SK-N-SH treated with all-trans-retinoic acid at 6 μM for 48 hours (cell line): ENCODE measurements at regions not wholly inside any gene's neighbourhood (a gene's known extent, or its start where the extent isn't known, plus 50 kb on each side); places are given as distances from the start of the nearest gene placed in this dataset.
A peak's percentile ranks its signal among the peaks of the same experiment; 100 is the strongest.

Experiments used
- ATAC-seq: fragments of 200-7000 bp; cut with Tn5 transposase; 3 replicates; pipeline ENCODE4 v1.9.1; 2020; ENCODE audit warnings: mild to moderate bottlenecking, moderate library complexity
- ARNTL ChIP-seq: fragments of 450-650 bp; formaldehyde crosslinking; IDR thresholded peaks from 2 replicates; pipeline ENCODE4 v1.5.0; 2020; ENCODE audit warnings: low read depth, mild to moderate bottlenecking, moderate library complexity, borderline replicate concordance
- BACH2 ChIP-seq: fragments of 250-450 bp; sonication (Bioruptor Pico); IDR thresholded peaks from 2 replicates; pipeline ENCODE4 v1.9.0; 2021; ENCODE audit warnings: mild to moderate bottlenecking, borderline replicate concordance
- CSDC2 ChIP-seq: fragments of 250-450 bp; sonication (Bioruptor Pico); IDR thresholded peaks from 2 replicates; pipeline ENCODE4 v1.5.0; 2020; ENCODE audit warnings: mild to moderate bottlenecking, moderate library complexity
- ESRRG ChIP-seq: fragments of 250-450 bp; sonication (Bioruptor Pico); IDR thresholded peaks from 2 replicates; pipeline ENCODE4 v1.6.1; 2021; ENCODE audit warnings: mild to moderate bottlenecking
- ISL1 ChIP-seq: fragments of 250-450 bp; sonication (Bioruptor Pico); IDR thresholded peaks from 2 replicates; pipeline ENCODE4 v2.1.2; 2022; ENCODE audit warnings: mild to moderate bottlenecking, moderate library complexity
- OSR1 ChIP-seq: fragments of 250-450 bp; sonication (Bioruptor Pico); IDR thresholded peaks from 2 replicates; pipeline ENCODE4 v1.8.0; 2022; ENCODE audit warnings: moderate library complexity, mild to moderate bottlenecking, inconsistent platforms
- POU6F1 ChIP-seq: fragments of 250-450 bp; sonication (Bioruptor Pico); IDR thresholded peaks from 2 replicates; pipeline ENCODE4 v1.8.0; 2021; ENCODE audit warnings: low read depth, mild to moderate bottlenecking, moderate library complexity, borderline replicate concordance
- PPARA ChIP-seq: fragments of 250-450 bp; sonication (Bioruptor Pico); IDR thresholded peaks from 2 replicates; pipeline ENCODE4 v1.5.0; 2020; ENCODE audit warnings: mild to moderate bottlenecking, borderline replicate concordance
- SNAI2 ChIP-seq: fragments of 250-450 bp; sonication (Bioruptor Pico); IDR thresholded peaks from 2 replicates; pipeline ENCODE4 v1.5.0; 2020; ENCODE audit warnings: mild to moderate bottlenecking, moderate library complexity
- TCF4 ChIP-seq: fragments of 250-450 bp; sonication (Bioruptor Pico); IDR thresholded peaks from 2 replicates; pipeline ENCODE4 v1.8.0; 2021; ENCODE audit warnings: mild to moderate bottlenecking, moderate library complexity, borderline replicate concordance
- TOX ChIP-seq: fragments of 250-450 bp; sonication (Bioruptor Pico); IDR thresholded peaks from 2 replicates; pipeline ENCODE4 v1.8.0; 2021; ENCODE audit warnings: mild to moderate bottlenecking, moderate library complexity, borderline replicate concordance
- ZC3H10 ChIP-seq: fragments of 250-450 bp; sonication (Bioruptor Pico); IDR thresholded peaks from 2 replicates; pipeline ENCODE4 v1.5.1; 2021; ENCODE audit warnings: mild to moderate bottlenecking, moderate library complexity
- ZFP3 ChIP-seq: fragments of 250-450 bp; sonication (Bioruptor Pico); IDR thresholded peaks from 2 replicates; pipeline ENCODE4 v1.5.0; 2020; ENCODE audit warnings: mild to moderate bottlenecking, moderate library complexity
- ZFP30 ChIP-seq: fragments of 450-650 bp; formaldehyde crosslinking; IDR thresholded peaks from 2 replicates; pipeline ENCODE4 v1.5.0; 2022; ENCODE audit warnings: mild to moderate bottlenecking, moderate library complexity
- ZNF565 ChIP-seq: fragments of 450-650 bp; formaldehyde crosslinking; conservative IDR thresholded peaks from 2 replicates; pipeline ENCODE4 v1.5.0; 2020; ENCODE audit warnings: low read depth, mild to moderate bottlenecking, moderate library complexity
- TF ChIP-seq, protein P1 (sequence below): fragments of 250-450 bp; sonication (Bioruptor Pico); IDR thresholded peaks from 2 replicates; pipeline ENCODE4 v1.8.0; 2020; ENCODE audit warnings: mild to moderate bottlenecking, moderate library complexity, borderline replicate concordance
- TF ChIP-seq, protein P2 (sequence below): fragments of 250-450 bp; sonication (Bioruptor Pico); IDR thresholded peaks from 2 replicates; pipeline ENCODE4 v1.5.1; 2020; ENCODE audit warnings: low read depth, mild to moderate bottlenecking, moderate library complexity
- TF ChIP-seq, protein P3 (sequence below): fragments of 250-450 bp; sonication (Bioruptor Pico); IDR thresholded peaks from 2 replicates; pipeline ENCODE4 v1.5.0; 2020; ENCODE audit warnings: mild to moderate bottlenecking, moderate library complexity
- TF ChIP-seq, protein P4 (sequence below): fragments of 250-450 bp; sonication (Bioruptor Pico); IDR thresholded peaks from 2 replicates; pipeline ENCODE4 v1.5.1; 2021; ENCODE audit warnings: mild to moderate bottlenecking, moderate library complexity

GRCh38 chr4:119873132-119873531, 193.5 kb downstream of the MAD2L1 start (continued):
- TF ChIP-seq TOX (CRISPR knock-in tag), result no peak
- TF ChIP-seq TCF4, result no peak
- no peak for TF ChIP-seq ESRRG
- TF ChIP-seq ZNF565 (CRISPR knock-in tag), result no peak
- no peak for TF ChIP-seq BACH2 (CRISPR knock-in tag)

GRCh38 chr4:119872371-119873016, 194.2 kb downstream of the MAD2L1 start:
- ATAC-seq, result no peak
- TF ChIP-seq ZNF565 (CRISPR knock-in tag) (no peak), ZFP30 (CRISPR knock-in tag) (no peak), ZFP3 (no peak), ARNTL (CRISPR knock-in tag) (no peak), PPARA (CRISPR knock-in tag) (no peak)

DNA sequence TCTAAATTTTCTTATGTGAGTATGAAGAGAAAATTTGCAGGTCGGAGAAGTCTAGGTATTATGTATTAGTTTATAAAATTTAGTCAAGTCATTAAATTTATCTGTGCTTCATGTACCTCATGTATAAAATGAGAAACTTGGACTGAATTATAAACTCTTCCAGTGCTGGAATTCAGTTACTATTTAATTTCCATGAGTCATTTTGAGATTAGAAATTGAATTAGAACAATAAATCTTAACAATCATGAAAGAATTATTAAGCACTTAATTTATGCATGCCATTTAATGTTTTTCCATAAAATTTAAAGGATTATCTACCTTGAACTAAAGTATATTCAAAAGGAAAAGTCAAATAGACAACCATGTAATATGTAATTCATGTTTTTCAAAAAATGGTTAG, 195.8 kb downstream of the MAD2L1 start:
- TF ChIP-seq OSR1, result no peak
- TF ChIP-seq, protein P1, sequence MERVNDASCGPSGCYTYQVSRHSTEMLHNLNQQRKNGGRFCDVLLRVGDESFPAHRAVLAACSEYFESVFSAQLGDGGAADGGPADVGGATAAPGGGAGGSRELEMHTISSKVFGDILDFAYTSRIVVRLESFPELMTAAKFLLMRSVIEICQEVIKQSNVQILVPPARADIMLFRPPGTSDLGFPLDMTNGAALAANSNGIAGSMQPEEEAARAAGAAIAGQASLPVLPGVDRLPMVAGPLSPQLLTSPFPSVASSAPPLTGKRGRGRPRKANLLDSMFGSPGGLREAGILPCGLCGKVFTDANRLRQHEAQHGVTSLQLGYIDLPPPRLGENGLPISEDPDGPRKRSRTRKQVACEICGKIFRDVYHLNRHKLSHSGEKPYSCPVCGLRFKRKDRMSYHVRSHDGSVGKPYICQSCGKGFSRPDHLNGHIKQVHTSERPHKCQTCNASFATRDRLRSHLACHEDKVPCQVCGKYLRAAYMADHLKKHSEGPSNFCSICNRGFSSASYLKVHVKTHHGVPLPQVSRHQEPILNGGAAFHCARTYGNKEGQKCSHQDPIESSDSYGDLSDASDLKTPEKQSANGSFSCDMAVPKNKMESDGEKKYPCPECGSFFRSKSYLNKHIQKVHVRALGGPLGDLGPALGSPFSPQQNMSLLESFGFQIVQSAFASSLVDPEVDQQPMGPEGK (CRISPR knock-in tag), result no peak
- TF ChIP-seq TCF4, result 0 out of 2 replicates have a peak, but pooled peaks have one; percentile 17
- TF ChIP-seq, protein P2, sequence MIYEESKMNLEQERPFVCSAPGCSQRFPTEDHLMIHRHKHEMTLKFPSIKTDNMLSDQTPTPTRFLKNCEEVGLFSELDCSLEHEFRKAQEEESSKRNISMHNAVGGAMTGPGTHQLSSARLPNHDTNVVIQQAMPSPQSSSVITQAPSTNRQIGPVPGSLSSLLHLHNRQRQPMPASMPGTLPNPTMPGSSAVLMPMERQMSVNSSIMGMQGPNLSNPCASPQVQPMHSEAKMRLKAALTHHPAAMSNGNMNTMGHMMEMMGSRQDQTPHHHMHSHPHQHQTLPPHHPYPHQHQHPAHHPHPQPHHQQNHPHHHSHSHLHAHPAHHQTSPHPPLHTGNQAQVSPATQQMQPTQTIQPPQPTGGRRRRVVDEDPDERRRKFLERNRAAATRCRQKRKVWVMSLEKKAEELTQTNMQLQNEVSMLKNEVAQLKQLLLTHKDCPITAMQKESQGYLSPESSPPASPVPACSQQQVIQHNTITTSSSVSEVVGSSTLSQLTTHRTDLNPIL (CRISPR knock-in tag), result peak; percentile 83
- peak; percentile 53; the same call in 1 of the 2 replicates for TF ChIP-seq POU6F1
- no peak for TF ChIP-seq ZFP30 (CRISPR knock-in tag)
- no peak for TF ChIP-seq BACH2 (CRISPR knock-in tag)
- TF ChIP-seq, protein P3, sequence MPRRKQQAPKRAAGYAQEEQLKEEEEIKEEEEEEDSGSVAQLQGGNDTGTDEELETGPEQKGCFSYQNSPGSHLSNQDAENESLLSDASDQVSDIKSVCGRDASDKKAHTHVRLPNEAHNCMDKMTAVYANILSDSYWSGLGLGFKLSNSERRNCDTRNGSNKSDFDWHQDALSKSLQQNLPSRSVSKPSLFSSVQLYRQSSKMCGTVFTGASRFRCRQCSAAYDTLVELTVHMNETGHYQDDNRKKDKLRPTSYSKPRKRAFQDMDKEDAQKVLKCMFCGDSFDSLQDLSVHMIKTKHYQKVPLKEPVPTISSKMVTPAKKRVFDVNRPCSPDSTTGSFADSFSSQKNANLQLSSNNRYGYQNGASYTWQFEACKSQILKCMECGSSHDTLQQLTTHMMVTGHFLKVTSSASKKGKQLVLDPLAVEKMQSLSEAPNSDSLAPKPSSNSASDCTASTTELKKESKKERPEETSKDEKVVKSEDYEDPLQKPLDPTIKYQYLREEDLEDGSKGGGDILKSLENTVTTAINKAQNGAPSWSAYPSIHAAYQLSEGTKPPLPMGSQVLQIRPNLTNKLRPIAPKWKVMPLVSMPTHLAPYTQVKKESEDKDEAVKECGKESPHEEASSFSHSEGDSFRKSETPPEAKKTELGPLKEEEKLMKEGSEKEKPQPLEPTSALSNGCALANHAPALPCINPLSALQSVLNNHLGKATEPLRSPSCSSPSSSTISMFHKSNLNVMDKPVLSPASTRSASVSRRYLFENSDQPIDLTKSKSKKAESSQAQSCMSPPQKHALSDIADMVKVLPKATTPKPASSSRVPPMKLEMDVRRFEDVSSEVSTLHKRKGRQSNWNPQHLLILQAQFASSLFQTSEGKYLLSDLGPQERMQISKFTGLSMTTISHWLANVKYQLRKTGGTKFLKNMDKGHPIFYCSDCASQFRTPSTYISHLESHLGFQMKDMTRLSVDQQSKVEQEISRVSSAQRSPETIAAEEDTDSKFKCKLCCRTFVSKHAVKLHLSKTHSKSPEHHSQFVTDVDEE (CRISPR knock-in tag), result no peak
- TF ChIP-seq ZFP3, result 0 out of 2 replicates have a peak, but pooled peaks have one; percentile 33
- no peak for TF ChIP-seq PPARA (CRISPR knock-in tag)
- TF ChIP-seq SNAI2 (CRISPR knock-in tag), result no peak
- TF ChIP-seq ISL1 (CRISPR knock-in tag), result peak; percentile 91
- no peak for TF ChIP-seq CSDC2 (CRISPR knock-in tag)
- no peak for TF ChIP-seq TOX (CRISPR knock-in tag)
- TF ChIP-seq ZC3H10 (CRISPR knock-in tag), result no peak
- TF ChIP-seq, protein P4, sequence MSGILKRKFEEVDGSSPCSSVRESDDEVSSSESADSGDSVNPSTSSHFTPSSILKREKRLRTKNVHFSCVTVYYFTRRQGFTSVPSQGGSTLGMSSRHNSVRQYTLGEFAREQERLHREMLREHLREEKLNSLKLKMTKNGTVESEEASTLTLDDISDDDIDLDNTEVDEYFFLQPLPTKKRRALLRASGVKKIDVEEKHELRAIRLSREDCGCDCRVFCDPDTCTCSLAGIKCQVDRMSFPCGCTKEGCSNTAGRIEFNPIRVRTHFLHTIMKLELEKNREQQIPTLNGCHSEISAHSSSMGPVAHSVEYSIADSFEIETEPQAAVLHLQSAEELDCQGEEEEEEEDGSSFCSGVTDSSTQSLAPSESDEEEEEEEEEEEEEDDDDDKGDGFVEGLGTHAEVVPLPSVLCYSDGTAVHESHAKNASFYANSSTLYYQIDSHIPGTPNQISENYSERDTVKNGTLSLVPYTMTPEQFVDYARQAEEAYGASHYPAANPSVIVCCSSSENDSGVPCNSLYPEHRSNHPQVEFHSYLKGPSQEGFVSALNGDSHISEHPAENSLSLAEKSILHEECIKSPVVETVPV (CRISPR knock-in tag), result 0 out of 2 replicates have a peak, but pooled peaks have one; percentile 46
- ATAC-seq, result no peak
